ENCODE measurements at regions not wholly inside any gene's neighbourhood (a gene's known extent, or its start where the extent isn't known, plus 50 kb on each side); places are given as distances from the start of the nearest gene placed in this dataset.

DNA sequence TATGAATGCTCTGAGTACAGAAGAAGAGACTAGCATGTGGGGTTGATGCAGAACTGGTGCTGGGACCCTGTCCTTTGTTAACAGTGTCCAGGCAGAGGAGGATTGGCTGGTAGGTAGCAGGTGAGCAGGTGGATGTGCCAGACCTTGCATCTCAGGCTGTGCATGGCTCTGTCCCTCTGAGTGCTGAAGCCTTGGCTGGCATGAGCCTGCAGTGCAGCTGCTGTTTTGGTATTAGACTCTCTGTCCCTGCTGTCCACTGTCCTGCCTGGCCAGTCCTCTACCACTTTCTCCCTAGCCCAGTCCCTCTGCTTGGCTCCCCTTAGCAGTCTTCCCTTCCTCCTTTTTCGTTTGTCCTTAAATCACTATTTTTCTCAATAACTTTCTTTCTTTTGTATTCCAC lies 213.6 kb upstream of the ZBED5 start:
- TF ChIP-seq POLR2A (IDR thresholded peaks at IDR 0.05; ENCODE audit: low read depth) = no peak
- TF ChIP-seq, protein P1, sequence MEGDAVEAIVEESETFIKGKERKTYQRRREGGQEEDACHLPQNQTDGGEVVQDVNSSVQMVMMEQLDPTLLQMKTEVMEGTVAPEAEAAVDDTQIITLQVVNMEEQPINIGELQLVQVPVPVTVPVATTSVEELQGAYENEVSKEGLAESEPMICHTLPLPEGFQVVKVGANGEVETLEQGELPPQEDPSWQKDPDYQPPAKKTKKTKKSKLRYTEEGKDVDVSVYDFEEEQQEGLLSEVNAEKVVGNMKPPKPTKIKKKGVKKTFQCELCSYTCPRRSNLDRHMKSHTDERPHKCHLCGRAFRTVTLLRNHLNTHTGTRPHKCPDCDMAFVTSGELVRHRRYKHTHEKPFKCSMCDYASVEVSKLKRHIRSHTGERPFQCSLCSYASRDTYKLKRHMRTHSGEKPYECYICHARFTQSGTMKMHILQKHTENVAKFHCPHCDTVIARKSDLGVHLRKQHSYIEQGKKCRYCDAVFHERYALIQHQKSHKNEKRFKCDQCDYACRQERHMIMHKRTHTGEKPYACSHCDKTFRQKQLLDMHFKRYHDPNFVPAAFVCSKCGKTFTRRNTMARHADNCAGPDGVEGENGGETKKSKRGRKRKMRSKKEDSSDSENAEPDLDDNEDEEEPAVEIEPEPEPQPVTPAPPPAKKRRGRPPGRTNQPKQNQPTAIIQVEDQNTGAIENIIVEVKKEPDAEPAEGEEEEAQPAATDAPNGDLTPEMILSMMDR (IDR thresholded peaks at IDR 0.05) = no peak
- no peak for TF ChIP-seq POLR2AphosphoS5 (IDR thresholded peaks at IDR 0.05)

Data from esophagus muscularis mucosa (tissue), 3 donors.